NB4 (cell line): ENCODE measurements at regions not wholly inside any gene's neighbourhood (a gene's known extent, or its start where the extent isn't known, plus 50 kb on each side); places are given as distances from the start of the nearest gene placed in this dataset.

ENCODE experiments used
- DNase-seq: peaks from one replicate; pipeline ENCODE4 v3.0.0; 2010; ENCODE audit warnings: low read depth
- H3K4me3 ChIP-seq: one replicate; pipeline ENCODE4 v1.5.1; 2011; ENCODE audit warnings: mild to moderate bottlenecking, low read depth, low read length, moderate library complexity
- CTCF ChIP-seq: IDR thresholded peaks from one replicate; pipeline ENCODE4 v1.5.1; 2012; ENCODE audit warnings: low read depth, low read length
- MAX ChIP-seq: IDR thresholded peaks from 2 replicates; pipeline ENCODE4 v1.6.1; 2011; ENCODE audit warnings: low read depth, low read length
- MYC ChIP-seq: IDR thresholded peaks from 2 replicates; pipeline ENCODE4 v1.6.1; 2011; ENCODE audit warnings: low read depth, low read length
- POLR2A ChIP-seq: IDR thresholded peaks from 2 replicates; pipeline ENCODE4 v1.6.1; 2011; ENCODE audit warnings: mild to moderate bottlenecking; ENCODE audit not compliant: insufficient read length; ENCODE audit errors: extremely low read depth

- H3K4me3 ChIP-seq, result no peak overlapping the region
- TF ChIP-seq CTCF, result no peak
- no peak for TF ChIP-seq MYC
- TF ChIP-seq MAX, result no peak
- TF ChIP-seq POLR2A, result no peak
- DNase-seq, result no peak
Measured at GRCh38 chr13:63864171-63864902, 2448.7 kb upstream of the PCDH20 start.

GRCh38 chr13:63855457-63856118 lies 2439.9 kb upstream of the PCDH20 start:
- no peak for DNase-seq
- TF ChIP-seq MYC (no peak), POLR2A (no peak), CTCF (no peak), MAX (no peak)
- no peak overlapping the region for H3K4me3 ChIP-seq

- no peak overlapping the region for H3K4me3 ChIP-seq
- TF ChIP-seq POLR2A (no peak), MYC (no peak)
Measured at GRCh38 chr13:63853816-63854215, 2438.2 kb upstream of the PCDH20 start.

GRCh38 chr13:63851526-63851925 lies 2435.9 kb upstream of the PCDH20 start:
- DNase-seq, result no peak
- no peak for TF ChIP-seq MYC
- no peak for TF ChIP-seq MAX
- no peak for TF ChIP-seq CTCF
- TF ChIP-seq POLR2A, result no peak
- no peak overlapping the region for H3K4me3 ChIP-seq

More at GRCh38 chr13:63853816-63854215, 2438.2 kb upstream of the PCDH20 start:
- no peak for DNase-seq

GRCh38 chr13:63843766-63844699 lies 2428.4 kb upstream of the PCDH20 start:
- DNase-seq, result no peak
- no peak overlapping the region for H3K4me3 ChIP-seq
- TF ChIP-seq CTCF, result no peak
- TF ChIP-seq POLR2A, result no peak
- TF ChIP-seq MAX, result no peak
- TF ChIP-seq MYC, result no peak

GRCh38 chr13:63842102-63842501 lies 2426.5 kb upstream of the PCDH20 start:
- H3K4me3 ChIP-seq, result no peak overlapping the region
- no peak for DNase-seq
- TF ChIP-seq MAX (no peak), CTCF (no peak), MYC (no peak), POLR2A (no peak)
